ENCODE measurements at regions not wholly inside any gene's neighbourhood (a gene's known extent, or its start where the extent isn't known, plus 50 kb on each side); places are given as distances from the start of the nearest gene placed in this dataset.

GRCh38 chr11:115585361-115586024 lies 81.3 kb upstream of the CADM1 start:
- TF ChIP-seq POLR2A (IDR thresholded peaks at IDR 0.05) (no peak), CTCF (IDR thresholded peaks at IDR 0.05) (no peak)
